ENCODE measurements at regions not wholly inside any gene's neighbourhood (a gene's known extent, or its start where the extent isn't known, plus 50 kb on each side); places are given as distances from the start of the nearest gene placed in this dataset.

- no peaks in the 10 kb centered on the region for H3K4me1 ChIP-seq
- intact Hi-C loops (cut with DNase I) = no loop called here
- no peaks in the 10 kb centered on the region for H3K36me3 ChIP-seq (ENCODE audit: insufficient read depth in 1 of 2, low read depth in 1 of 2)
- no peak for ATAC-seq
- no peaks in the 10 kb centered on the region for H3K9me3 ChIP-seq
- WGBS, 3 donors = 69 to 72% (median 69%) methylated on average over 1 of the region's 1 CpG
- DNase-seq = no peak
- TF ChIP-seq, protein P1, sequence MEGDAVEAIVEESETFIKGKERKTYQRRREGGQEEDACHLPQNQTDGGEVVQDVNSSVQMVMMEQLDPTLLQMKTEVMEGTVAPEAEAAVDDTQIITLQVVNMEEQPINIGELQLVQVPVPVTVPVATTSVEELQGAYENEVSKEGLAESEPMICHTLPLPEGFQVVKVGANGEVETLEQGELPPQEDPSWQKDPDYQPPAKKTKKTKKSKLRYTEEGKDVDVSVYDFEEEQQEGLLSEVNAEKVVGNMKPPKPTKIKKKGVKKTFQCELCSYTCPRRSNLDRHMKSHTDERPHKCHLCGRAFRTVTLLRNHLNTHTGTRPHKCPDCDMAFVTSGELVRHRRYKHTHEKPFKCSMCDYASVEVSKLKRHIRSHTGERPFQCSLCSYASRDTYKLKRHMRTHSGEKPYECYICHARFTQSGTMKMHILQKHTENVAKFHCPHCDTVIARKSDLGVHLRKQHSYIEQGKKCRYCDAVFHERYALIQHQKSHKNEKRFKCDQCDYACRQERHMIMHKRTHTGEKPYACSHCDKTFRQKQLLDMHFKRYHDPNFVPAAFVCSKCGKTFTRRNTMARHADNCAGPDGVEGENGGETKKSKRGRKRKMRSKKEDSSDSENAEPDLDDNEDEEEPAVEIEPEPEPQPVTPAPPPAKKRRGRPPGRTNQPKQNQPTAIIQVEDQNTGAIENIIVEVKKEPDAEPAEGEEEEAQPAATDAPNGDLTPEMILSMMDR (IDR thresholded peaks at IDR 0.05) = no peak
- no peak overlapping the region for H3K4me3 ChIP-seq
- H3K27ac ChIP-seq = no peak overlapping the region
- H3K27me3 ChIP-seq (ENCODE audit: insufficient read depth in 3 of 3, low read length in 2 of 3) = no peaks in the 10 kb centered on the region
Observed at GRCh38 chr2:22217881-22218280, 1094.1 kb downstream of the TDRD15 start.

- 25 to 42% (median 35%) methylated on average over 1 of the region's 1 CpG for WGBS, 3 donors
- ATAC-seq (no peak), DNase-seq (no peak)
- no peak overlapping the region for H3K4me3 ChIP-seq
- no peaks in the 10 kb centered on the region for H3K36me3 ChIP-seq (ENCODE audit: insufficient read depth in 1 of 2, low read depth in 1 of 2)
- intact Hi-C loops (cut with DNase I) = no loop called here
- no peaks in the 10 kb centered on the region for H3K9me3 ChIP-seq
- H3K27me3 ChIP-seq (ENCODE audit: insufficient read depth in 3 of 3, low read length in 2 of 3) = no peaks in the 10 kb centered on the region
- TF ChIP-seq, protein P1 (IDR thresholded peaks at IDR 0.05) = no peak
- no peaks in the 10 kb centered on the region for H3K4me1 ChIP-seq
- H3K27ac ChIP-seq = no peak overlapping the region
Observed at GRCh38 chr2:22221006-22221405, 1097.2 kb downstream of the TDRD15 start.

DNA sequence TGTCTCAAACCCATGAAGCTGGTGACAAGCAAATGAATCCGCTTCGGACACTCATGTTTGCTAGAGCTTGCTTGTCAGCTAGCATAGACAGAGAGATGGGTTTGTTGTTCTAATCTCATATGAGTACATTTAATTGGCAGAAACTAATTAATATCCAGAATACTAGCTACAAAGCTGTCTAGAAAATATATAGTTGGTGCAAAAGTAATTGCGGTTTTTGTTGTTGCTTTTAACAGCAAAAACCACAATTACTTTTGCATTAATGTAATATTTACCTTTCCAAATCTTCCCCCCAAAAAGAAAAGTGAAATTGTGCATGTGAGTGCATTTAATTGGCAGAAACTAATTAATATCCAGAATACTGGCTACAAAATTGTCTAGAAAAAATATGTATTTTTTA lies 1115.2 kb downstream of the TDRD15 start:
- H3K27me3 ChIP-seq (ENCODE audit: insufficient read depth in 3 of 3, low read length in 2 of 3) = no peaks in the 10 kb centered on the region
- H3K9me3 ChIP-seq = no peaks in the 10 kb centered on the region
- H3K4me3 ChIP-seq = no peak overlapping the region
- ATAC-seq (no peak), DNase-seq (no peak)
- TF ChIP-seq, protein P1 (IDR thresholded peaks at IDR 0.05) = no peak
- intact Hi-C loops (cut with DNase I) = no loop called here
- 93 to 95% (median 93%) methylated on average over 3 of the region's 3 CpGs for WGBS, 3 donors
- H3K27ac ChIP-seq = no peak overlapping the region
- H3K36me3 ChIP-seq (ENCODE audit: insufficient read depth in 1 of 2, low read depth in 1 of 2) = no peaks in the 10 kb centered on the region
- H3K4me1 ChIP-seq = no peaks in the 10 kb centered on the region

GRCh38 chr2:22247466-22247865 lies 1123.7 kb downstream of the TDRD15 start:
- Histone ChIP-seq H3K27me3 (ENCODE audit: insufficient read depth in 3 of 3, low read length in 2 of 3) (no peaks in the 10 kb centered on the region), H3K36me3 (ENCODE audit: insufficient read depth in 1 of 2, low read depth in 1 of 2) (no peaks in the 10 kb centered on the region), H3K4me3 (no peak overlapping the region), H3K9me3 (no peaks in the 10 kb centered on the region), H3K27ac (no peak overlapping the region), H3K4me1 (no peaks in the 10 kb centered on the region)
- DNase-seq (no peak), ATAC-seq (no peak)
- TF ChIP-seq, protein P1 (IDR thresholded peaks at IDR 0.05) = no peak
- intact Hi-C loops (cut with DNase I) = no loop called here
- 69 to 80% (median 70%) methylated on average over 4 of the region's 4 CpGs for WGBS, 3 donors

GRCh38 chr2:22248851-22249250 lies 1125.1 kb downstream of the TDRD15 start:
- H3K4me3 ChIP-seq = no peak overlapping the region
- no peak for ATAC-seq
- intact Hi-C loops (cut with DNase I) = no loop called here
- H3K4me1 ChIP-seq = no peaks in the 10 kb centered on the region
- no peak for DNase-seq
- H3K9me3 ChIP-seq = no peaks in the 10 kb centered on the region
- no peaks in the 10 kb centered on the region for H3K36me3 ChIP-seq (ENCODE audit: insufficient read depth in 1 of 2, low read depth in 1 of 2)
- H3K27me3 ChIP-seq (ENCODE audit: insufficient read depth in 3 of 3, low read length in 2 of 3) = no peaks in the 10 kb centered on the region
- WGBS, 3 donors = 84 to 90% (median 90%) methylated on average over 2 of the region's 2 CpGs
- H3K27ac ChIP-seq = no peak overlapping the region
- TF ChIP-seq, protein P1 (IDR thresholded peaks at IDR 0.05) = no peak

Data from psoas muscle (tissue), 7 donors.